Superior temporal gyrus (tissue), 1 donor: ENCODE measurements at regions not wholly inside any gene's neighbourhood (a gene's known extent, or its start where the extent isn't known, plus 50 kb on each side); places are given as distances from the start of the nearest gene placed in this dataset.
A peak's percentile ranks its signal among the peaks of the same experiment; 100 is the strongest.
"Not testable (repeated sequence)": the region's sequence is repeated elsewhere in the genome, so short reads cannot be mapped to it uniquely, and the experiment has no call there.

Experiments
- DNase-seq: peaks from one replicate; pipeline ENCODE4 v3.0.0-alpha.2; 2016; ENCODE audit errors: extremely low spot score

DNA sequence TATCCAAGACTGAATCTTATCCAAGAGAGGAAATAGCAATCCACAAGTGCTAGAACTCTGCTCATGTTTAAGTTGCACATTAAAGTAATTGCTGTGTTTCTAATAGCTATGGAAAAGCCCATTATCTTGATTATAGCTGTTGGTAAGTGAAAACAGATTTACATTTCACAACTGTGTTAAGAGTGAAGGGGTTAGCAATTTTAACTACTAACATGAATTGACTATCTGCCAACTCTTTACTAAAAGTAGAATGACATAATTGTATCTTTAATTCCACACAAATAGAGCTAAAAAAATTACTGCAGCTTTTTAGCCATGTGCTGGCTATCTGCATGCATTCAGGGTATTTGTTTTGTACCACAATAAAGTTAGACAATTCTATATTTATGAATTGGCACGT lies 277.9 kb upstream of the IRAK1BP1 start:
- DNase-seq, result no peak

DNA sequence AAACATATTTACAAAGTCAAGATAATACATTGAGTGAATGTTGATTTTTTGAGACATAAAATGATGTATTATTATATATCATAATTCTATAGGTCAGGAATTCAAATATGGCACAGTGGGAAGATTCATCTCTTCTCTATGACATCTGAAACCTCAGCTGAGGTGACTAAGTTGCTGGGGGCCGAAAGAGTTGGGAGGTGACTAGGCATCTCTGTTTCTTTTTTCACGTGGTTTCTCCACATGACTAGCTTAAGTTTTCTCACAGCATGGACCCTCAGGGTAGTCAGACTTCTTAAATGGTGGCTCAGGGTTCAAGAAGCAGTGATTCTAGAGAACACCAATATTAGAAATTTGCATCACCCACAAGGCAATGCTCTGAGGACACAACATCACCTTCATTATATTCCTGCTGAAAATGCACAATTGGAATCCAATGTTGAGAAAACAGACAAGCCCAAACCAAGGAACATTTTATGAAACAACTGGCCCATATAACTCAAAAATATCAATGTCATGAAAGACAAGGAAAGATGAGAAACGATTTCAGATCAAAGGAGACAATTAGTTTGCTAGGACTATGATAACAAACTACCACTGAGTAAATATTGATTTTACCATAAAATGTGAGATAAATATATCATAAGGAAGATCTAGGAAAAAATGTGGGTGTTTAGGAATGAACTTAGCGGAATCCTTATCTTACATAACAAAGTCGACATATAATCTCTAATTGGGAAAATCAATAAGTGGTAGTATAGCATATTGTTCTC lies 273.3 kb upstream of the IRAK1BP1 start:
- DNase-seq, result no peak

DNA sequence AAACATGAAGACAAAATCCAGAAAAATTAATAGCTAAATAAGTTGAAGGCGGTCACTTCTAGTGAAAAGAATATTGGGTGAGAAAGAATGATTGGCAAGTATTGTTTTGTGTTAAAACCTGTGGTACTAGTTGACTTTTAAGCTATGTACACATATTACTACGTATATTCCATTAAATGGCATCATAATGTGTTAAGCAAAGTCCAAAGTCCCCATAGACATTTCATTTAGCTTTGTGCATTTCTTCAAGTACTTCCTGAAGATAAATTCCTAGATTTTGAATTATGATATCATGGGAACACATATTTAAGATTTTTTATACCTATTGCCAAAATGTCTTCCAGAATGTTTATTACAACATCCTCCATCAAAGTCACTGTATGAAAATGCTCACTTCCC lies 272.7 kb upstream of the IRAK1BP1 start:
- no peak for DNase-seq

DNA sequence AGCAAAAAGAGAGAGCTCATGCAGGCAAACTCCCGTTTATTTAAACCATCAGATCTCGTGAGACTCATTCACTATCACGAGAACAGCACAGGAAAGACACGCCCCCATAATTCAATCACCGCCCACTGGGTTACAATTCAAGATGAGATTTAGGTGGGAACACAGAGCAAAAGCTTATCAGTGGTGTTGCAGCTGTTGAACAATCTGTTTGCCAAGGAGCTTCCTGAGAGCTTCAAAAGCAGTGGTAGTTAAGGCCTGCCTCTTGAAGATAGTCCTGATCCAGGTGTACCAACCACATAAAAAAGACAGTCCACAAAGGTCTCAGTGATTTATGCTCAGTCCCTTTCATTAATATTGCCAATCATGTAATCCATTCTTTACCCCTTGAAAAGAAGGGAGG lies 269.4 kb upstream of the IRAK1BP1 start:
- no peak for DNase-seq

DNA sequence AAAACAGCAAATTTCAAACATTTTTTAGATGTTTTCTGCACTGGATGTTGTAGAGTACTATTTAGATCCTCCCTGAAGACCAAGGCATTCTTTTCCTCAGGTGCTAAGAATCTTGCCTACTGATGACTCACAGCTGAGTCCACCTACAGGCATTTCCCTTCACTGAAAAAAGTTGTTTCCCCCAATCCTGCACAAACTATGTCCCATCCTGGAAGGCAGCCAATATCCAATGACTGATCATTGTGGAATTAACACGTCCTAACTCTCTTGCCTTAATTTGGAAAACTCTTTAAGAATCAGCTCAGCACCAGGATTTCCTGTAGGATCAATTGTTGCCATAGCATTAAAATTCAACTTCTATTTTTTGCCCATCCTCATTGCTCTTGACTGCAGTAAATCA lies 268.4 kb upstream of the IRAK1BP1 start:
- no peak for DNase-seq

DNA sequence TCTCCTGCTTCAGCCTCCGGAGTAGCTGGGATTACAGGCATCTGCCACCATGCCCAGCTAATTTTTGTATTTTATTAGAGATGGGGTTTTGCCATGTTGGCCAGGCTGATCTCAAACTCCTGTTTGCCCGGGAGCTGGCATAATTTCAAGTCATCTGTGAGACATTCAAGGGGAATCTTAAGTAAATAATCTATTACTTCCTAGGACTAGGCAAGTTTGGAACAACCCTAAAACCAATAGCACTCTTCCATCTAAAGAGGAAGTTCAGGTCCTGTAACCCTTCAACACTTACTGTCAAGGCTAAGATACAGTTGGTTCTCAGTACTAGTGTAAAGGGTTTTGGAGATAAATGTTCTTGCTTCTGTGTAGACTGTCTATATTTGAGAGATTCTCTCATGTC lies 267.8 kb upstream of the IRAK1BP1 start:
- no peak for DNase-seq

DNA sequence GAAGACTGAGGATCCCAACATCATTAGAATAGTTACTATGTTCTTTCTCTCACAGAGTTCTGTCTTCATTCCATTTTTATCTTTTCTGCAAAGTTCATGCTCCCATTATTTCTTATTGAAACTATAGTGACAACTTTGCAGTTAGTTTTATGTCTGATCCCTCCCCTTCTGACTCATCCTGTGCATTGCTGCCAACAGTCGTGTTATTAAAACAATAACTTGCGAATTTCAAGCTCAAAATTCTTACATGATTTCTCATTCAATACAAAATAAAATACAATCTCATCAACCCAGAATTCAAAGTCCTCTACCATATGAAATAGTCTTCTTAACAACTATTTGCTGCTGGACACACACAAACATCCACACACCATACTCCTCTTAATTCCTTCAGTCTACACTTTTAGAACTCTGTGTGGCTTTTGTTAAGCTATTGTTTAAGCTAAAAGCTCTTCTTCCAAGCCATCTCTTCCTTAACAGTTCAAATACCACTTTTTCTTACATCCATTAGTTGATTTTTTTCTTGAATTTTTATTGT lies 261.4 kb upstream of the IRAK1BP1 start:
- no peak for DNase-seq

DNA sequence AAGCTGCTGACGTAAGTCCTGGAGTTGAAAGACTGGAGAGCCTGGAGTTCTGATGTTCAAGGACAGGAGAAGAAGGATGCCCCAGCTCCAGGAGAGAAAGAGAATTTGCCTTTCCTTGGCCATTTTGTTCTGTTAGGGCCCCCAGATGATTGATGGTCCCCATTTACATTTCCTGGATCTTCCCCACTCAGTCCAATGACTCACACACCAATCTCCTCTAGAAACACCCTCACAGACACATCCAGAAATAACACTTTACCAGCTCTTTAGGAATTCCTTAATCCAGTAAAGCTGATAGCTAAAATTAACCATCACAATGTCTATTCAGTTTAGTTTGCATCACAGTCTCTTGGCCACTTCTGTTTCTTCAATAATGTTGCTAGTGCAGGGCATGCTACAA lies 260.2 kb upstream of the IRAK1BP1 start:
- no peak for DNase-seq

DNA sequence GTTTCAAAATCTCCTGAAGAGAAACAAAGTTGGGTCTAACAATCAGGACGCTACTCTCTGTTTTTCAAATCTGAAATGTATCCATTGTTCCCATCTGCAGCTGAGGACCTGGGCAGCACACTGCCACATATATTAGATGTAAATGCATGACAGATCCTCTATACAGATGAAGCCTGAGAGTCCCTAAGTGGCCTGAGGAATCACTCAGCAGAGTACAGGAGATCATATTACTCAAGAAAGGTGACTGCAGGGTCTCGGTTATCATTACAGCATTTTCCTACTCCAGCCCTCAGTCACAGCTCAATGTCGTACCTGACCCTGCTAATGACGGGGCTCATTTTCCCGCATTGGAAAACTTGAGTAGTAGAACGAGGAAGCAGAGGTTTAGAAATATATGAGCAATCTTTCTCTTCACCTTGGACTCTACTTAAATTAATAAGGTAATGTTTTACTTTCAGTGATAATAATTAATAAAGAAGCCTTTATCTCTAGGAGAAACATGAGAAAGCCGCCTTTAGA lies 256.2 kb upstream of the IRAK1BP1 start:
- DNase-seq, result no peak

DNA sequence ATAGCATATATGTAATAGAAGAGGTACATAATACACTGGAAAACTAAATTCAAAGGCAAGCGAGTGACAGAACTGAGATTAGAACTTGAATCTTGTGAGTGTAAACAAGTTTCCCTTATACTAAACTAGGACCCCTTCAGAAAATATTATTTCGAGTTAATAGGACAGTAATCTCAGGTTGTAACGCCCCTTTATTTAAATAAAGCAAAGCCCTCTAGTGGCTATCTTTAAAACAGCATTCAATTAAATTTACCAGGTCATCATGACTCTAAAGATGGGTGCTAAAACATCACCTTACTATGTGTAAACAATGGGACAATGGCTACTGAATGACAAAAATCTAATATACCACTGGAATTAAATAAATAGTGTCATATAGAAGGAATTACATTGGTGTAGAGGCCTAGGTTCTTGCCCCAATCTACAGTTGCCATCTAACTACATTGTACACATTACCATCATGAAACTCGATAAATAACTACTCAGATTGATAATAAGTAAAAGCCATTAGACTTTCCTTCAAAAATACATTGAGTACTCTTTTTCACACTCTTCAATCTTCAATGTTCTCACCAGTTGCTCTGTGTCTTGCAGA lies 255.4 kb upstream of the IRAK1BP1 start:
- DNase-seq, result peak; percentile 46

DNA sequence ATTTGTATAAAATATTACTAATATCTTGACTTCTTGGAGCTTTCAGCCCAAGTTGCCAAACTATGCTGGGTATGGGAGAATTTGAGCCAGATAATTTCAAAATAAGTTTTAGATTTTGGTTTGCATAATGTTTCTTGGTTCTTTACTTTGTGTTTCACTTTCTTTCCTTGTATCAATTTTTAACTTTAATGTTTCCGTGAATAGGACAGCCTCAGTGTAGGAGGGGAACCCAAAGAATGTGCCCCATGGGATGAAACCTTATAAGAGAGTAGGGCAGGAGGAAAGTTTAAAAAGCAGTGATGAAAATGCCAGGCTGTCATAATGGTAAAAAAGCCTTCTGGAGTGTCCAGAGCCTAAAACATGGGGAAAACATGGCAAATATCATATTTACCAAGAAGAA lies 252.4 kb upstream of the IRAK1BP1 start:
- DNase-seq, result no peak

DNA sequence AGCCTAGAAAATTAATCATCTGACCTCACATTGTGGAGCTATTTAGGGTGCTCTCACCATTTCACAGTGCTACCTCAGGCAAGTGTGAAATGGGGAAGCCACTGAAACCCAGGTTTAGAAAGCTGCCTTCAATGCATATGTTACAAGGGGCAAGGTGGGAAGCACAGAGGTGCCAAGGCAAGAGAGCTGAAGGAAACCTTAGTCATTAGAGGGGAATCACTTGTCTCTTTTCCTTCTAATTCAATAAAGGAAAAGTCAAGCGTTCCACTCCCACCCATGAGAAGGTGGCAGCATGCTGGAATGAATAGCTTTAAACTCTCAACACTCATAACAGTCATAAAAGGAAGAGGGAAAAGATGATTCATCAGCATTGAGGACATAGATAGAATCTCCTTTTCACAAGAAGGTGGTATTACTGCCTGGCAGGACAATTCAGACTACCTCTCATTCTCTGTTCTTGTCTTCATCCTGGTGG lies 251.9 kb upstream of the IRAK1BP1 start:
- DNase-seq, result no peak

DNA sequence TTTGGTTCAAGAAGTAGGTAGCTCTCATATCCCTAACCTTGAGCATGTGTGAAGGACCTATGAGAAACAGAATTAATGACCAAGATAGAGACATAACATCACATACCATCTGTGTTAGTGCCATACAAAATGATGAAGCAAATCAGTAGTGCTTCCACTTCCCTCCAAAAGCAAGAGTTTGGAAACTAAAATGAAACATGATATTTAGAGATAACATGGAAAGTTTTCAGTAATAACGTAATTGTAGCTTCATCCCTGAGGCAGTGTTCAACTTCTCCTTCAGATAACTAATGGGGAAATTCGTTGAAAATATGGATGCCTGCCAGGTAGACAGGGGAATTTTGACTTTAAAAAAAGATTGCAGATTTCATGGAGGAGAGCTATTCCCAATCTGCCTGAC lies 248.4 kb upstream of the IRAK1BP1 start:
- no peak for DNase-seq

DNA sequence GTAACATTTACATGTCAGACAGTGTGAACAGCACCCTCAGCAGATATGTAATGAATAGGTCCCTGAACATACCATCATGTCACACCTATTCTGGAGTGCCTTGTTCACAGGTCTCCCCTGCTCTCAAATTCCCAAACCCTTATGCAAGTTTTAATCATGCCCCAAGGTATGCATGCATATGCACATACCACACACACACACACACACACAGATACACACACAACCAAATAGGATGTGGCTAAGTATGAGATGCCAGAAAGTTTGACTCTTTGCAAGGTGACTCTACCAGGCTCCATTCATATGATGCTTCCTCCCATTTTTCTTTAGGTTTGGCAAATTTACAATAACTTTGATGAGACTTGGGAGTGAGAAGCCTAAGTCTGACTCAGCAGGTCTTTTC lies 243.8 kb upstream of the IRAK1BP1 start:
- no peak for DNase-seq

DNA sequence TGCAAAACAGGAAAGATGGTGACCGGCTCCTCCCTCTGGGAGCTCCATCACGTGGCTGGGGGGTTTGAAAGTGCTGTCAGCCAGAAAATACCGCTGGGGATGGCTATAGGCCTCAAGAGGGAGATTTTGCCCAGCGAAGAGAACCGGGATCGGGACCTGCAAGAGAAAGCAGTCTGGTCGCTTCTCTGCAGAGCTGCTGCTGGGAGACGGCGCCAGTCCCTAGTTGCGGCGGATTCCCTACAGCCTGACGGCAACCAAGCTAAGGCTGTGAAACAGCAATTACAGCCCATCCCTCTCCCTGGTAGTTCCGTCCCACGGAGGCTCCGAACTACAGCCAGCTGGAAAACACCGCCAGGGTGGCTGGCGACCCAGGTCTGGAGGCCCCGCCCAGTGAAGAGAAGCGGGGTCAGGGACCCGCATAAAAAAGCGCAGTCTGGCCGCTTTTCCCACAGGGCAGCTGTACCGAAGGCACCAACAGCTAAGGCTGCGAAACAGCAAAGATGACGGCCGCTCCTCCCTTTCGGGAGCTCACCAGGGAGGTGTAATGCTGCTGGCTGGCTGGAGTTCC lies 238.1 kb upstream of the IRAK1BP1 start:
- DNase-seq, result no peak

DNA sequence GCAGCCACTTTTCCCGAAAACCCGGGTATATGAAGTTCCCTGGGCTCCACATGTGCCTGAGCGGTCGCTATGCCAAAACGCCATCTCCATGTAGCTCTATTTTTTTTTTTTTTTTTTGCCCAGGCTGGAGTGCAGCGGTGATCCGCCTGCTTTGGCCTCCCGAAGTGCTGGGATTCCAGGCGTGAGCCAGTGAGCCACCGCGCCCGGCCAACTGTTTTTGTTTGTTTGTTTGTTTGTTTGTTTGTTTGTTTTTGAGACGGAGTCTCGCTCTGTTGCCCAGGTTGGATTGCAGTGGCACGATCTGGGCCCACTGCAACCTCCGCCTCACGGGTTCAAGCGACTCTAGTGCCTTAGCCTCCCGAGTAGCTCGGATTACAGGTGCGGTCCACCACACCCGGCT lies 237.5 kb upstream of the IRAK1BP1 start:
- no peak for DNase-seq

DNA sequence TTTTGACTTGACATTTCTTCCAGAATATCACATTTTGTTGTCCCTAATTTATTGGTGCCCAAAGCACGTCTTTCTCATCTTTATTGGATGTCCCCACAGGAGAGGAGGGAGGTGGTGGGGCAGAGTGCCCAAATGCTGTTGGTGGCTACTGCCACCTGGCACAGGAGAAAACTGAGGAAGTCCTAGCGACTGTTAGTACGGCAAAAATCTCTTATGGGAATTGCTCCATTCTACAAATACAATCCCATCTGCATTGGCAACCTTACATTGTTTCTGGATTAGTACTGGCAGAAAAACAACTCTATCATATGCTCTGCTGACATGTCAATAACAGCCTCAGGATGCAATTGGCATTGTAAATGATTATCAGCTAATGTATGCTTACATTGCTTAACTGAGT lies 235.4 kb upstream of the IRAK1BP1 start:
- no peak for DNase-seq

DNA sequence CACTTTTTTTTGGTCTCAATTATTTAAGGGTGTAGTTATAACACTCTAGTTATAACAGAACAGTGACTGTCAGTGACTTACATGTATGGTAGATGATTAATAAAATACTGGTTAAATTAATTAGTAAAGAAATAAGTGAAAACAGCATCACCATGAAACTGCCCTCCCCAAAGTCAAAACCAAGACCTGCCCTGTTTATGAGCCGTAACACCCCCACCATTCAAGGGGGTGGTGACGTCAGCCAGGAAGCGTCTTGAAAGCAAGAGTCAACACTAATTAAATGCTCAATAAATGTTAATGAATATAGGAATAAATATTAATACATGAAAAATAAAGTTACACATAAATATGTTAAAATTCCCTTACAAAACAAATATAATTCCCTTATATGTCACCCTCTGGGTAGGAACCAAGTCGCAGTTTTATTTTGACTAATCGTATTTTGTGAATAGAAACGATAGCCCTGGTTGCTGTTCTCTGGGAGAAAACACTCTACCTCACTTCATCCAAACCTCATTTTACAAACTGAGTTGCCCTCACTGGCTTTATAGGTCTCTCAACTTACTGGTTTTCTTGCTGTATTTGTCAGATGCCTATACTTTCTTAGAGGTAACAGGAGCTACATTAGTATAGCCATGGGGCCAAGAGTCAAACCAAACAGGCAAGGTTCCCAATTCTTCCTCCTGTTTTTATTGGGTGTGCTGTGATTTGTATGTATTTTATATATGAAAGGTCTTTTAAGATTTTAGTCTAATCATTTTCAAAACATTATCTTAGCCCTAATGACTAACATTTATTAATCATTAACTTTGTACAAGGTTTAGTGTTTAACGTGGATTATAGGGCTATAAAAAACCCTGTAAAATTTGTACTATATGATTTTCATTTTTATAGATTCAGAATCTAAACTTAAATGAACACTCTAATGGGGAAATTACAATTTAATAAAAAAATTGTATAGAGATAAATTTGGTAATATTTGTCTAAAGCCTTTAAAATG lies 227.9 kb upstream of the IRAK1BP1 start:
- no peak for DNase-seq

DNA sequence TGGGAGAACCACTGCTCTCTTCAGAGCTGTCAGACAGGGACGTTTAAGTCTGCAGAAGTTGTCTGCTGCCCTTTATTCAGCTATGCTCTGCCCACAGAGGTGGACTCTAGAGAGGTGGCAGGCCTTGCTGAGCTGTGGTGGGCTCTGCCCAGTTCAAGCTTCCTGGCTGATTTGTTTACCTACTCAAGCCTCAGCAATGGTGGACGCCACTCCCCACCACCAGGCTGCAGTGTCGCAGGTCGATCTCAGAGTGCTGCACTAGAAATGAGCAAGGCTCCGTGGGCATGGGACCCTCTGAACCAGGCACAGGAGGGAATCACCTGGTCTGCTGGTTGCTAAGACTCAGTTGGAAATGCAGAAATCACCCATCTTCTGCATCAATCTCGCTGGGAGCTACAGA lies 223.4 kb upstream of the IRAK1BP1 start:
- DNase-seq, result not testable (repeated sequence)

DNA sequence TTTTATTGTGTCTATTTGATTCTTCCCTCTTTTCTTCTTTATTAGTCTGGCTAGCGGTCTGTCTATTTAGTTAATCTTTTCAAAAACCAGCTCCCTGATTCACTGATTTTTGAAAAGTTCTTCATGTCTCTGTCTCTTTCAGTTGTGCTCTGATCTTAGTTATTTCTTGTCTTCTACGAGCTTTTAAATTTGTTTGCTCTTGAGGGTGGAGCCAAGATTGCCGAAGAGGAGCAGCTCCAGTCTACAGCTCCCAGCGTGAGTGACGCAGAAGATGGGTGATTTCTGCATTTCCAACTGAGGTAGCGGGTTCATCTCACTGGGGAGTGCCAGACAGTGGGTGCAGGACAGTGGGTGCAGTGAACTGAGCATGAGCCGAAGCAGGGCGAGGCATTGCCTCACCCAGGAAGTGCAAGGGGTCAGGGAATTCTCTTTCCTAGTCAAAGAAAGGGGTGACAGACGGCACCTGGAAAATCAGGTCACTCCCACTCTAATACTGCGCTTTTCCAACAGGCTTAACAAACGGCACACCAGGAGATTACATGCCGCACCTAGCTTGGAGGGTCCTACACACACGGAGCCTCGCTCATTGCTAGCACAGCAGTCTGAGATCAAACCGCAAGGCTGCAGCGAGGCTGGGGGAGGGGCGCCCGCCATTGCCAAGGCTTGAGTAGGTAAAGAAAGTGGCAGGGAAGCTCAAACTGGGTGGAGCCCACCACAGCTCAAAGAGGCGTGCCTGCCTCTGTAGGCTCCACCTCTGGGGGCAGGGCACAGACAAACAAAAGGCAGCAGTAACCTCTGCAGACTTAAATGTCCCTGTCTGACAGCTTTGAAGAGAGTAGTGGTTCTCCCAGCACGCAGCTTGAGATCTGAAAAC lies 220.6 kb upstream of the IRAK1BP1 start:
- not testable (repeated sequence) for DNase-seq

DNA sequence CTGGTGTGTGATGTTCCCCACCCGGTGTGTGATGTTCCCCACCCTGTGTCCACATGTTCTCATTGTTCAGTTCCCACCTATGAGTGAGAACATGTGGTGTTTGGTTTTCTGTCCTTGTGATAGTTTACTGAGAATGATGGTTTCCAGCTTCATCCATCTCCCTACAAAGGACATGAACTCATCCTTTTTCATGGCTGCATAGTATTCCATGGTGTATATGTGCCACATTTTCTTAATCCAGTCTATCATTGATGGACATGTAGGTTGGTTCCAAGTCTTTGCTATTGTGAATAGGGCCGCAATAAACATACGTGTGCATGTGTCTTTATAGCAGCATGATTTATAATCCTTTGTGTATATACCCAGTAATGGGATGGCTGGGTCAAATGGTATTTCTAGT lies 201.5 kb upstream of the IRAK1BP1 start:
- DNase-seq, result not testable (repeated sequence)
